Transverse colon (tissue), 4 donors: ENCODE measurements at regions not wholly inside any gene's neighbourhood (a gene's known extent, or its start where the extent isn't known, plus 50 kb on each side); places are given as distances from the start of the nearest gene placed in this dataset.

Experiments used
- DNase-seq: peaks from one replicate; pipeline ENCODE4 v3.0.0-alpha.2; 2019
- H3K27ac ChIP-seq, 4 donors: fragments of 200-600 bp; sonication (generic); 2 replicates each; pipeline ENCODE4 v1.5.1; 2016 to 2018; ENCODE audit warnings: inconsistent platforms in 4 of 4
- H3K27me3 ChIP-seq: fragments of 200-600 bp; sonication (generic); 2 replicates; pipeline ENCODE4 v1.5.1; 2017; ENCODE audit warnings: inconsistent platforms
- H3K36me3 ChIP-seq, 4 donors: fragments of 200-600 bp; sonication (generic); 2 replicates each; pipeline ENCODE4 v1.5.1; 2017 to 2019; ENCODE audit warnings: inconsistent platforms in 4 of 4
- H3K4me1 ChIP-seq, 4 donors: fragments of 200-600 bp; sonication (generic); 2 replicates each; pipeline ENCODE4 v1.5.1; 2017 to 2020; ENCODE audit warnings: inconsistent platforms in 4 of 4
- H3K4me3 ChIP-seq, 4 donors: fragments of 200-600 bp; sonication (generic); 1 replicate in 1 of 4; 2 replicates in 3 of 4; pipeline versions ENCODE4 v1.5.1 to v1.6.1; 2017 to 2019; ENCODE audit warnings: inconsistent platforms in 4 of 4
- H3K9me3 ChIP-seq, 2 donors: fragments of 200-600 bp; sonication (generic); 2 replicates each; pipeline ENCODE4 v1.5.1; 2017 to 2019; ENCODE audit warnings: inconsistent platforms in 2 of 2
- CTCF ChIP-seq, 5 experiments: fragments of 200-600 bp in 3 of 5; fragments of 450-650 bp in 2 of 5; sonication (generic) in 3 of 5; IDR thresholded peaks; 1 replicate in 2 of 5; 2 replicates in 3 of 5; pipeline ENCODE4 v1.5.1; 2016 to 2017; ENCODE audit warnings: antibody characterized with exemption in 5 of 5, inconsistent platforms in 3 of 5, mild to moderate bottlenecking in 2 of 5, moderate library complexity in 1 of 5
- EP300 ChIP-seq: sonication (generic); formaldehyde crosslinking; IDR thresholded peaks from one replicate; pipeline ENCODE4 v1.6.1; 2017; ENCODE audit warnings: antibody characterized with exemption, low read depth
- POLR2A ChIP-seq: fragments of 450-650 bp; IDR thresholded peaks from one replicate; pipeline ENCODE4 v1.6.1; 2016; ENCODE audit warnings: antibody characterized with exemption, mild to moderate bottlenecking, moderate library complexity
- POLR2AphosphoS5 ChIP-seq, 3 donors: sonication (generic); formaldehyde crosslinking; IDR thresholded peaks; one replicate each; pipeline ENCODE4 v1.6.1; 2016; ENCODE audit warnings: antibody characterized with exemption in 3 of 3
- WGBS, 2 donors: methylation state at CpG; one replicate each; pipeline ENCODE4 v1.1.5; 2018; ENCODE audit warnings: low coverage in 1 of 2; 5-methylcytosine and 5-hydroxymethylcytosine counted together
- in situ Hi-C, 4 donors: fragments of 200-750 bp; cut with MboI; loops; one replicate each; pipeline versions ENCODE4 v1.15.0 to v1.15.1; 2017; ENCODE audit warnings: low sequenced_read_pairs in 3 of 4, low pct_ligation_motif_present in 1 of 4, low pct_unique_long_range_greater_than_20kb in 1 of 4
- intact Hi-C: fragments of 100-400 bp; cut with DNase I; formaldehyde crosslinking; loops from one replicate; pipeline ENCODE4 v1.15.1; 2023; ENCODE audit warnings: low total_unique reads

- WGBS, 2 donors = 52 to 69% methylated on average over 5 of the region's 5 CpGs
- Histone ChIP-seq H3K36me3 (no peaks in the 10 kb centered on the region), H3K9me3 (no peaks in the 10 kb centered on the region), H3K4me1 (peaks cover 0 to 7% (median 0%) of the 10 kb centered on the region in 4 donors), H3K4me3 (no peak overlapping the region), H3K27me3 (no peaks in the 10 kb centered on the region), H3K27ac (no peak overlapping the region)
- intact Hi-C loops = no loop called here
- no peak for DNase-seq
- in situ Hi-C loops = loop anchor here in 2 of 4 donors (10.0 kb wide), 1 partner anchor 173 kb away; no protein-coding TSS in a partner anchor
- no peak for TF ChIP-seq POLR2AphosphoS5 (IDR thresholded peaks at IDR 0.05)
- TF ChIP-seq CTCF (IDR thresholded peaks at IDR 0.05) = no peak
- TF ChIP-seq EP300 = no peak
- no peak for TF ChIP-seq POLR2A
Measured at GRCh38 chr2:6352247-6352646, 513.5 kb downstream of the CMPK2 start.

- 40 to 45% methylated on average over 5 to 8 of the region's 8 CpGs for WGBS, 2 donors
- H3K27me3 ChIP-seq = no peaks in the 10 kb centered on the region
- intact Hi-C loops = no loop called here
- in situ Hi-C loops = loop anchor here in 2 of 4 donors (10.0 kb wide), 1 partner anchor 172 kb away; no protein-coding TSS in a partner anchor
- H3K36me3 ChIP-seq = no peaks in the 10 kb centered on the region
- TF ChIP-seq CTCF (IDR thresholded peaks at IDR 0.05) (peak; percentile 55 to 87 (median 75)), POLR2AphosphoS5 (IDR thresholded peaks at IDR 0.05) (no peak)
- DNase-seq = peak; percentile 71
- no peak overlapping the region for H3K27ac ChIP-seq
- H3K4me1 ChIP-seq = peaks cover 0 to 7% (median 0%) of the 10 kb centered on the region in 4 donors
- no peaks in the 10 kb centered on the region for H3K9me3 ChIP-seq
- no peak overlapping the region for H3K4me3 ChIP-seq
Measured at GRCh38 chr2:6352906-6353515, 512.7 kb downstream of the CMPK2 start.

- TF ChIP-seq POLR2AphosphoS5 (IDR thresholded peaks at IDR 0.05) = no peak
- TF ChIP-seq CTCF (IDR thresholded peaks at IDR 0.05) = no peak
- no peak for TF ChIP-seq POLR2A
- TF ChIP-seq EP300 = no peak
- 76 to 88% methylated on average over 4 of the region's 4 CpGs for WGBS, 2 donors
- H3K27me3 ChIP-seq = no peaks in the 10 kb centered on the region
- H3K4me3 ChIP-seq = no peak overlapping the region
- DNase-seq = no peak
- intact Hi-C loops = no loop called here
- H3K27ac ChIP-seq = no peak overlapping the region
- peaks cover 0 to 12% (median 0%) of the 10 kb centered on the region in 4 donors for H3K4me1 ChIP-seq
- no peaks in the 10 kb centered on the region for H3K9me3 ChIP-seq
- H3K36me3 ChIP-seq = no peaks in the 10 kb centered on the region
- in situ Hi-C loops = loop anchor here in 2 of 4 donors (10.0 kb wide), 1 partner anchor 171 kb away; no protein-coding TSS in a partner anchor
Measured at GRCh38 chr2:6353669-6354068, 512.0 kb downstream of the CMPK2 start.

GRCh38 chr2:6354546-6354945, 511.2 kb downstream of the CMPK2 start:
- Histone ChIP-seq H3K36me3 (no peaks in the 10 kb centered on the region), H3K9me3 (no peaks in the 10 kb centered on the region), H3K27ac (no peak overlapping the region), H3K4me1 (peaks cover 0 to 19% (median 0%) of the 10 kb centered on the region in 4 donors), H3K4me3 (no peak overlapping the region), H3K27me3 (no peaks in the 10 kb centered on the region)
- intact Hi-C loops = no loop called here
- 95 to 100% methylated on average over 2 of the region's 2 CpGs for WGBS, 2 donors
- in situ Hi-C loops = loop anchor here in 2 of 4 donors (10.0 kb wide), 1 partner anchor 170 kb away; no protein-coding TSS in a partner anchor
- TF ChIP-seq EP300 (no peak), POLR2A (no peak), CTCF (IDR thresholded peaks at IDR 0.05) (no peak), POLR2AphosphoS5 (IDR thresholded peaks at IDR 0.05) (no peak)
- no peak for DNase-seq
